ENCODE measurements at regions not wholly inside any gene's neighbourhood (a gene's known extent, or its start where the extent isn't known, plus 50 kb on each side); places are given as distances from the start of the nearest gene placed in this dataset.

DNA sequence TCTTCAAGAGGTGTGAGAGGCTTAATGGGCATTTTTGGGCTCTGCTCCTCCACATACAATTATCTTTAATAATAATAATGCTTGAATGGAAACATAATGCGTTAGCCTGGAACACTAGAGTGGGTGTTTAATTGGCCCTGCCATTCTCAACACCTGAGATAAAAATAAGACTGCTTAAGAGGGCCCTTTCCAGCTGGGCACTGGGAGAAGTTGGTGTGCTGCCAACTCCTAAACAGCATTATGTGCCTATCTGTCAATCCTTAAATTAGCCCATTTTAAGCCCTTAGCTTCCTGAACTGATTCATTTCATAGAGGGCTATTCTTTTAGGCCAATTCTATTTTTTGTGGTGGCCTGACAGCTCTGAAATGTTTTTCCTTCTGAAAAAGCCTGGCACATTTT lies 211.1 kb upstream of the ZIC3 start:
- TF ChIP-seq, protein P1, sequence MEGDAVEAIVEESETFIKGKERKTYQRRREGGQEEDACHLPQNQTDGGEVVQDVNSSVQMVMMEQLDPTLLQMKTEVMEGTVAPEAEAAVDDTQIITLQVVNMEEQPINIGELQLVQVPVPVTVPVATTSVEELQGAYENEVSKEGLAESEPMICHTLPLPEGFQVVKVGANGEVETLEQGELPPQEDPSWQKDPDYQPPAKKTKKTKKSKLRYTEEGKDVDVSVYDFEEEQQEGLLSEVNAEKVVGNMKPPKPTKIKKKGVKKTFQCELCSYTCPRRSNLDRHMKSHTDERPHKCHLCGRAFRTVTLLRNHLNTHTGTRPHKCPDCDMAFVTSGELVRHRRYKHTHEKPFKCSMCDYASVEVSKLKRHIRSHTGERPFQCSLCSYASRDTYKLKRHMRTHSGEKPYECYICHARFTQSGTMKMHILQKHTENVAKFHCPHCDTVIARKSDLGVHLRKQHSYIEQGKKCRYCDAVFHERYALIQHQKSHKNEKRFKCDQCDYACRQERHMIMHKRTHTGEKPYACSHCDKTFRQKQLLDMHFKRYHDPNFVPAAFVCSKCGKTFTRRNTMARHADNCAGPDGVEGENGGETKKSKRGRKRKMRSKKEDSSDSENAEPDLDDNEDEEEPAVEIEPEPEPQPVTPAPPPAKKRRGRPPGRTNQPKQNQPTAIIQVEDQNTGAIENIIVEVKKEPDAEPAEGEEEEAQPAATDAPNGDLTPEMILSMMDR (IDR thresholded peaks at IDR 0.05): no peak
- TF ChIP-seq POLR2A (IDR thresholded peaks at IDR 0.05): no peak

Data from heart left ventricle (tissue), 13 donors.